T-helper 1 cell treated with Interleukin-12 subunit alpha and Interleukin-12 subunit beta and Interleukin-4 antibody, amounts not matched to agents 30 ng/mL and 1 ng/mL, for 36 hours (primary cell): ENCODE measurements at regions not wholly inside any gene's neighbourhood (a gene's known extent, or its start where the extent isn't known, plus 50 kb on each side); places are given as distances from the start of the nearest gene placed in this dataset.
"Not testable (repeated sequence)": the region's sequence is repeated elsewhere in the genome, so short reads cannot be mapped to it uniquely, and the experiment has no call there.

ENCODE experiments used
- intact Hi-C: fragments of 100-400 bp; cut with micrococcal nuclease; formaldehyde crosslinking; loops from one replicate; pipeline ENCODE4 v1.15.1; 2024

GRCh38 chr6:93835451-93836145, 416.2 kb upstream of the EPHA7 start:
- intact Hi-C loops = not testable (repeated sequence)

GRCh38 chr6:93835026-93835425, 415.7 kb upstream of the EPHA7 start:
- intact Hi-C loops = not testable (repeated sequence)

GRCh38 chr6:93833326-93833725, 414.0 kb upstream of the EPHA7 start:
- intact Hi-C loops = not testable (repeated sequence)

- intact Hi-C loops = not testable (repeated sequence)
Observed at GRCh38 chr6:93829757-93830156, 410.4 kb upstream of the EPHA7 start.

- intact Hi-C loops = no loop called here
Observed at GRCh38 chr6:93829009-93829408, 409.6 kb upstream of the EPHA7 start.

DNA sequence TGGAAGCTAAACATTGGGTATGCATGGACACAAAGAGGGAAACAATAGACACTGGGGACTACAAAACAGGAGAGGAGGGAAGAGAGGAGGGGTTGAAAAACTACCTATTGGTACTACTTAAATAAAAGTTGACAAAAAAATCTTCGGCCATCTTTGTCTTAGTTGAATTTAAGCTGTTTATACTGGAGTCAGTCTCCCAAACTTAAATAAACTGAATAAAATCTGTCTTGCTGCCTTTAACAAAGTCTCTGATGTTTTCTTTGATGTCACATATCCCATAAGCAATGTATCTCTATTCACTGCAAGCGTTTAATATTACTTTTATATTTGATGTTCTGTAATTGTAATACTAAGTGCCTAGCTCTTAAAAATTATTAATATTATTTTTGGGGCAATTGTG, 409.2 kb upstream of the EPHA7 start:
- intact Hi-C loops = no loop called here

DNA sequence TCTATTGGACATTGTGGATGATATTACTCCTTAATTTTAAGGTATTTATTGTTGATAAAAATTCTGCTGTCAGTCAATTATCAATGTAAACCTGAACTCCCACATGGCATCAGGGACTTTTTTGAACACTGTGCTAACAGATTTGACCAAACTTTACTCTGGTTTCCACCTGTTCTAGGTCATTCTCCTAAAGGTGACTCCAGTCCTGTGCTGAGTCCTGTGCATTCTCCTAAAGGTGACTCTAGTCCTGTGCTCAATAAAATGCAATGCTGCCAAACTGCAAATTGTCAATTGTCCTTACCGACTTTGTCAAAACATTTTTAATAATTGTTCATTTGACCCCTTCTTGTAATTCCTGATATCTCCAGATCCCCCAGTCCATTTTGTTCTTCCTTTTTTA, 408.4 kb upstream of the EPHA7 start:
- intact Hi-C loops = no loop called here

GRCh38 chr6:93825950-93826349, 406.6 kb upstream of the EPHA7 start:
- intact Hi-C loops = no loop called here

- intact Hi-C loops = no loop called here
Observed at GRCh38 chr6:93823489-93823888, 404.1 kb upstream of the EPHA7 start.

DNA sequence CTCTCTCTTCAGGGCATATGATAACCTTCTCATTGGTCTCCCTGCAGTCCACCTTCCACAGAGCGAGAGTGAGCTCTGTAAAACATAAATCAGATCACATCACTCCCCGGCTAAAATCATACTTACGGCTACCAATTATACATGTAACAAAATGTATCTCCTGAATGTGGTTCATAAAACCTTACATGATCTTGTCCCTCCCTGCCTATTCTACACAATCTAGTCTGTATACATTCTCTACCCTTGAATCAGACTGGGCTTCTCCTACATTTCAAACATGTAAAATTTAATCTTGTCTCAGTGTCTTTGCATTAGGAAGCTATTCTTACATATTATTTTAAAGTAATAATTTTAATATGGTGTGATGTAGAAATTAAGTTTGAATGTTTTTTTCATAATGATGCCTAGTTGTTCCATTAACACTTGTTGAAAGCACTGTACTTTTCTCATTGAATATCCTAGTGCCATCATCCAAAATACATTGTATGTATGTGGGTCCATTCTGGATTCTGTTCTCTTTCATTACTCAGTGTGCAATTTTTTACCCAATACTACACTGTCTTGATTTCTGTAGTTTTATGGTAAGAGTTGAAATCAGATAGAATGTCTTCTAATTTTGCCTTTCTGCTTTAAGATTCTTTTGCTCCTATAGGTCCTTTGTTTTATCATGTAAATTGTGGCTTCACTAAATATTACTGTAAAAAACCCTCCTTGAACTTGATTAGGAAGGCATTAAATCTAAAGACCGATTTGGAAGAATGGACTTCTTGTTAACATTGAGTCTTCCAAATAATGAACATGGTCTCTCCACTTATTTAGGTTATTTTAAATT, 403.3 kb upstream of the EPHA7 start:
- intact Hi-C loops = no loop called here

DNA sequence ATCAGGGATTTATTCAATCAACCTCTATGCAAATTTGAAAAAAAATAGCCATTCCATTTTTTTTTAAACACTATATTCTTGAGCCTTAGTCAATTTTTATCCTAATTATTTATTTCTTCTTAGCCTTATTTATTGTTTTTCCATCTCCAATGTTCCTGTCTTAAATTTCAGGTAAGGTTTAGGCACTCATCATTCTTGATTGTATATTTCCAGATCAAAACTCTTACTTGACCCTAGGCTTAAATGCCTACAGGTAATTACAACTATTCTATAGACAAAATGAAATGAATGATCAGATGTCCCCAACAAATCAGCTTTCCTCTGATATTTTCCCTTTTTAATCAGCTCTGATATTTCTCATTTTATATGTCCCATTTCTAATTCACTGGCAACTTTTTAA, 402.6 kb upstream of the EPHA7 start:
- intact Hi-C loops = no loop called here

DNA sequence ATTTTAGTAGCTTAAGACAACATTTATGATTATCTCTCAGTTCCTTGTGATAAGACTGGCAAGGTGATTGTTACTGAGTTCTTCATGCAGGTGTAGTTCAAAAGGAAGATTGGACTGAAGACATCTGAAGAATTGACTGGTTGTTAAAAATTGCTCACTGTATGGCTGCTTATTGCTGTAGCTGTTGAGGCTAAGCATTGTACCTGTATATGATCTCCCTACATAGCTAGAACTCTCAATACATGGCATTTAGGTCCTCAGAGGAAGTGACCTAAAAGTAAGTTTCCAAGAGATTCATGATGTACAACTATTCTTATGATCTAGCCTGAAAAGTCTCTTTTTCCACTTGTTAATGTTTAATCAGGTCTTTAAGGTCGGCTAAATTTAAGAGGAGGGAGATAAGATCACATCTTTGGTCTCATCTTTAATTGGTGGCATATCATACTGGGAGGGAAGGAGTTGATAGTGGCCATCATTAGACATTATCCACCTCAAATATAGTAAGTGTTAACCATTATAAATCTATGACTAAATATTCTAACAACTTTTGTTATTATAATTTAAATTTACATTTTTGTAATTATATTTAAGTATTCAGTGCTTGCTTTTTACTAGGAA, 401.2 kb upstream of the EPHA7 start:
- intact Hi-C loops = no loop called here

- intact Hi-C loops = no loop called here
Observed at GRCh38 chr6:93819189-93819588, 399.8 kb upstream of the EPHA7 start.

DNA sequence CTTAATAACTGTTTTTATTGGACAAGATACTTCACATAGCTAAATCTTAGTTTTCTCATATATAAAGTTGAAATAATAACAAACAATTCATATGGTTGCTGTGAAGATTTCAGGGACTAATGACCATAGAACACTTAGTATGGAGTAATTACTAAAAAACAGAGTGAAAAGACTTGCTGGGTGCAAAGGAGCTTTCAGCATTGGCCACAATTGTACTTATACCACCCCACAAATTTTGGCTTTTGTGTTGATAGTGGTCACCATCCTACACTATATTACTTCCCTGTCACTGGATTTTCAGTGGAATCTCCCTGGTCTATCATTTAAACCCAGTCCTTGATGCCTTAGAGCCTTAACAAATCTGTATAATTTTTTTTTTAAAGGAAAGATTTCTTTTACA, 398.6 kb upstream of the EPHA7 start:
- intact Hi-C loops = no loop called here

DNA sequence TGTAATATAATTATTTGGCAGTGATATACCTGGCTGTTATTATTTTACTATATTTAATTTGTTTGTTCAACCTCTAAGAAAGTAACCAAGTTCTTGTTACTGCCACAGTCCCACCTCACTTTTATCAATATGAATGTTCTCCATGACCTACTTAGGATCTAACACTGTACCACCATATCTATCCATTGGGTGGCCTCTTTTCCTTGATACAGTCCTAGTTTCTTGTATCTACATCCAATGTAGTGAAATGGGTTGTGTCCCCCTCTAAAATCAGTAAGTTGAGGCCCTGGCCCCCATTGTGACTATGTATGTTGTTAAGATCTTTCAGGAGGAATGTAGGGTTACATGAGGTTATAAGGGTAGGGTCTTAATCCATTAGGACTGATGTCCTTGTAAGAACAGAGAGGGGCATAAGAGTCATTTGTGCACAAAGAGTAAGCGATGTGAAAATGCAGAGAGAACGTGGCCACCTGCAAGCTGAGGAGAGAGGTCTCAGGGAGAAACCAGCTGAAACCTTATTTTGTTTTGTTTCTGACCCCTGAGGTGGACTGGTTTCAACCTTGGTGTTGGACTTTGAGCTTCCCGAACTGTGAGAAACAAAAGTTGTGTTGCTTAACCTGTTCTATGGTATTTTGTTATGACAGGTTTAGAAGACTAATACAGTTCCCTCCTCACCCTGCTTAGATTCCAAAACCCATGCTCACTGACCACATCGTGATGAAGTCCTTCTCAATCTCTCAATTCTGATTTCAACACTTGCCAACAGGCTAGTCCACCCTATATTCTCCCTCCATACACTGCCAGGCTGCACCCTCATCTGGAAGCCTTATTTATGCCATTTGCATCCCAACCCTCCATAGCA, 387.3 kb upstream of the EPHA7 start:
- intact Hi-C loops = no loop called here

GRCh38 chr6:93801101-93801847, 381.9 kb upstream of the EPHA7 start:
- intact Hi-C loops = no loop called here

DNA sequence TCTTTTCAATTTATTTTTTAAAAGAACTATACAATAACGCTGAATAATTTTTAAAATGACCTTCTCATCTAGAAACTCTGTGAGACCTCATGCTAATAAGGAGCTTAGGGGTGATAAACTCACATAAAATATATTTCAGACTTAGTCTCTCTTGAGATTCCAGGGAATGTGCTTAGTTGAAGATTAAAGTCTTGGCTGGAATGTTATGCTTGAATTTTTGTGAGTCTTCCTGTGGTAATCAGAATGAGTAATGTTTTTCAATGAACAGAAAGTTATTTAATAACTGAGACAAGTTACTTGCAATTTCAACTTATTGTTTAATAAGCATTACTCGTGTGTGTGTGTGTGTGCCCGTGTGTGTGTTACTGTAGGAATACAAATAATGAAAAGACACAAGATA, 379.9 kb upstream of the EPHA7 start:
- intact Hi-C loops = no loop called here

- intact Hi-C loops = no loop called here
Observed at GRCh38 chr6:93794166-93794565, 374.8 kb upstream of the EPHA7 start.

GRCh38 chr6:93792746-93793145, 373.4 kb upstream of the EPHA7 start:
- intact Hi-C loops = no loop called here

DNA sequence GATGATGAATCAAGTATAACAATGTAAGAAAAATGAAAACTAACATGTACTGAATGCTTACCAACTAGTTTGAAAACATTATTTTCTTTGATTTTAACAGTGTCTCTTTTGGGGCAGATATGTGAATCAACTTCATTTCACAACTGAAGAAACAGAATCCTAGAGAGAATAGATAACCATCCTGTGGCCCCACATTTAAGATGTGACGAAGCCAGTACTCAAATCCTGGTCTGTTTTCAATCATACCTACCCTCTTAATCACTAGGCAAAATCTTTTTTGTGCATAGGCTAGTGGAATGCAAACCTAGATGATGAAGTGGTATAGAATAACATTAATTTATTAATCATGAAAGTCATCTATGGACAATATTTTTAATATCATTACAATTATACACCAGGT, 371.6 kb upstream of the EPHA7 start:
- intact Hi-C loops = no loop called here

DNA sequence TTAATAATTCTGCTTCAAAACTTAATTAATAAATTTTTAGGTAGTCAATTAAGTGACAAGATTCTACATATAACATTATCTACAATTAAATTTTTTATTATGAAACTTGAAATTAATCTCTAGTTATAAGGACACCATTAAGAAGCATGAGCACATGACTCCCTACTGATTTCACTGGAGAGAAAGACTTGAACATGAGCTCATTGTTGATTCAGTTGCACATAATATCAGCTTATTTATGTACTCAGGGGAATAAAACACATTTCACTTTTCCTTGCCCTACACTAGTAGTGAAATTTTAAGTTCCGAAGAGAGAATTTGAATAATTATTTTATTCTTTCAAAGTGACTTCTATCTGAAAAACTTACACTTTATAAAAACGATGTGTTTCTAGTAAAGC, 370.2 kb upstream of the EPHA7 start:
- intact Hi-C loops = no loop called here
